HEK293 (cell line): ENCODE measurements at regions not wholly inside any gene's neighbourhood (a gene's known extent, or its start where the extent isn't known, plus 50 kb on each side); places are given as distances from the start of the nearest gene placed in this dataset.

ENCODE experiments used
- CTCF ChIA-PET: fragments of 350-600 bp; formaldehyde crosslinking; extraction: SDS; loops from one replicate; lab custom pipeline; 2021; ENCODE audit warnings: antibody characterized with exemption; lab: Yijun Ruan, JAX
- POLR2A ChIA-PET: fragments of 300-600 bp; formaldehyde crosslinking; extraction: SDS; loops from one replicate; lab custom pipeline; 2020; ENCODE audit warnings: antibody characterized with exemption, inconsistent platforms; lab: Yijun Ruan, JAX
- H3K27ac ChIP-seq: fragments of 200-500 bp; sonication (Bioruptor generic); 2 replicates; pipeline ENCODE4 v1.5.1; 2014; ENCODE audit warnings: low read depth, low read length, control low read depth, inconsistent platforms; ENCODE audit errors: extremely low read depth
- H3K36me3 ChIP-seq, 2 experiments: fragments of 200-500 bp in 1 of 2; sonication (Bioruptor generic) in 1 of 2; 1 replicate in 1 of 2; 2 replicates in 1 of 2; pipeline ENCODE4 v1.5.1; 2014 to 2017; ENCODE audit warnings: inconsistent platforms in 2 of 2, low read length in 2 of 2; ENCODE audit not compliant: control insufficient read depth in 2 of 2, insufficient read depth in 1 of 2
- H3K4me1 ChIP-seq: fragments of 200-500 bp; sonication (Bioruptor generic); 2 replicates; pipeline ENCODE4 v1.5.1; 2014; ENCODE audit warnings: mild to moderate bottlenecking, low read length, inconsistent platforms; ENCODE audit not compliant: control insufficient read depth, insufficient read depth
- H3K4me3 ChIP-seq: 2 replicates; pipeline ENCODE4 v1.5.1; 2011; ENCODE audit warnings: low read depth, mild to moderate bottlenecking, control low read depth, low read length, moderate library complexity
- H3K9me3 ChIP-seq: fragments of 200-500 bp; sonication (Bioruptor generic); 2 replicates; pipeline ENCODE4 v1.5.1; 2014; ENCODE audit warnings: low read depth, low read length, inconsistent platforms; ENCODE audit not compliant: control insufficient read depth, insufficient read depth
- BCL11A ChIP-seq: fragments of 450-650 bp; formaldehyde crosslinking; IDR thresholded peaks from 2 replicates; pipeline ENCODE4 v1.5.1; 2016; ENCODE audit warnings: low read depth, missing biosample characterization, missing genetic modification characterization
- GFI1B ChIP-seq: fragments of 450-650 bp; formaldehyde crosslinking; IDR thresholded peaks from 2 replicates; pipeline ENCODE4 v1.5.1; 2016; ENCODE audit warnings: missing biosample characterization, missing genetic modification characterization
- KLF1 ChIP-seq: fragments of 450-650 bp; formaldehyde crosslinking; IDR thresholded peaks from 2 replicates; pipeline ENCODE4 v1.5.1; 2016; ENCODE audit warnings: missing biosample characterization, missing genetic modification characterization
- KLF8 ChIP-seq: fragments of 450-650 bp; formaldehyde crosslinking; IDR thresholded peaks from 2 replicates; pipeline ENCODE4 v1.5.1; 2016; ENCODE audit warnings: missing biosample characterization, missing genetic modification characterization
- KLF9 ChIP-seq: fragments of 450-650 bp; formaldehyde crosslinking; IDR thresholded peaks from 2 replicates; pipeline ENCODE4 v1.5.1; 2016; ENCODE audit warnings: missing biosample characterization, missing genetic modification characterization, low read depth
- PRDM1 ChIP-seq: fragments of 450-650 bp; formaldehyde crosslinking; IDR thresholded peaks from 2 replicates; pipeline ENCODE4; 2016; ENCODE audit warnings: missing biosample characterization, missing genetic modification characterization
- ZBTB17 ChIP-seq: fragments of 450-650 bp; formaldehyde crosslinking; IDR thresholded peaks from 2 replicates; pipeline ENCODE4 v1.5.1; 2016; ENCODE audit warnings: missing biosample characterization, missing genetic modification characterization
- ZBTB21 ChIP-seq: fragments of 450-650 bp; formaldehyde crosslinking; IDR thresholded peaks from 2 replicates; pipeline ENCODE4 v1.5.1; 2017; ENCODE audit warnings: missing biosample characterization, missing genetic modification characterization
- ZNF214 ChIP-seq: fragments of 450-650 bp; formaldehyde crosslinking; IDR thresholded peaks from 2 replicates; pipeline ENCODE4 v1.5.1; 2017; ENCODE audit warnings: missing biosample characterization, mild to moderate bottlenecking, missing genetic modification characterization, borderline replicate concordance
- ZNF23 ChIP-seq: fragments of 450-650 bp; formaldehyde crosslinking; IDR thresholded peaks from 2 replicates; pipeline ENCODE4 v1.5.1; 2016; ENCODE audit warnings: missing biosample characterization, missing genetic modification characterization, borderline replicate concordance
- ZNF354C ChIP-seq: fragments of 450-650 bp; formaldehyde crosslinking; IDR thresholded peaks from 2 replicates; pipeline ENCODE4 v1.5.1; 2016; ENCODE audit warnings: missing biosample characterization, missing genetic modification characterization, low read depth, borderline replicate concordance
- ZNF549 ChIP-seq: fragments of 450-650 bp; IDR thresholded peaks from 2 replicates; pipeline ENCODE4 v1.5.1; 2018; ENCODE audit warnings: missing biosample characterization, missing genetic modification characterization, mild to moderate bottlenecking, inconsistent platforms, moderate library complexity
- ZNF571 ChIP-seq: fragments of 450-650 bp; formaldehyde crosslinking; IDR thresholded peaks from 2 replicates; pipeline ENCODE4 v1.5.0; 2017; ENCODE audit warnings: missing biosample characterization, missing genetic modification characterization
- ZNF585B ChIP-seq: fragments of 450-650 bp; formaldehyde crosslinking; IDR thresholded peaks from 2 replicates; pipeline ENCODE4 v1.5.1; 2016; ENCODE audit warnings: missing biosample characterization, missing genetic modification characterization
- ZNF624 ChIP-seq: fragments of 450-650 bp; formaldehyde crosslinking; IDR thresholded peaks from 2 replicates; pipeline ENCODE4 v1.5.1; 2017; ENCODE audit warnings: missing biosample characterization, missing genetic modification characterization
- ZNF639 ChIP-seq: fragments of 450-650 bp; formaldehyde crosslinking; IDR thresholded peaks from 2 replicates; pipeline ENCODE4 v1.5.1; 2016; ENCODE audit warnings: missing biosample characterization, missing genetic modification characterization
- ZNF692 ChIP-seq: fragments of 450-650 bp; formaldehyde crosslinking; IDR thresholded peaks from 2 replicates; pipeline ENCODE4 v1.5.1; 2016; ENCODE audit warnings: missing biosample characterization, missing genetic modification characterization
- ZNF701 ChIP-seq: fragments of 450-650 bp; formaldehyde crosslinking; IDR thresholded peaks from 2 replicates; pipeline ENCODE4 v1.5.1; 2016; ENCODE audit warnings: missing biosample characterization, missing genetic modification characterization
- TF ChIP-seq, protein P1 (sequence below): fragments of 450-650 bp; formaldehyde crosslinking; IDR thresholded peaks from 2 replicates; pipeline ENCODE4 v1.5.1; 2016; ENCODE audit warnings: missing biosample characterization, missing genetic modification characterization
- TF ChIP-seq, protein P2 (sequence below): fragments of 450-650 bp; formaldehyde crosslinking; IDR thresholded peaks from 2 replicates; pipeline ENCODE4 v1.5.1; 2016; ENCODE audit warnings: missing biosample characterization, missing genetic modification characterization
- TF ChIP-seq, protein P3 (sequence below): sonication (generic); formaldehyde crosslinking; IDR thresholded peaks from 2 replicates; pipeline ENCODE4 v1.8.1; 2022; ENCODE audit warnings: mild to moderate bottlenecking, moderate library complexity, missing genetic modification reagents
- TF ChIP-seq, protein P4 (sequence below): fragments of 450-650 bp; formaldehyde crosslinking; IDR thresholded peaks from 2 replicates; pipeline ENCODE4 v1.5.1; 2016; ENCODE audit warnings: missing biosample characterization, missing genetic modification characterization, borderline replicate concordance
- TF ChIP-seq, protein P5 (sequence below): fragments of 450-650 bp; formaldehyde crosslinking; IDR thresholded peaks from 2 replicates; pipeline ENCODE4 v1.5.1; 2016; ENCODE audit warnings: missing biosample characterization, missing genetic modification characterization

GRCh38 chr3:1903111-1903510 lies 195.6 kb upstream of the CNTN4 start:
- Histone ChIP-seq H3K4me1 (no peaks in the 10 kb centered on the region), H3K36me3 (no peaks in the 10 kb centered on the region), H3K9me3 (no peaks in the 10 kb centered on the region), H3K27ac (no peak overlapping the region), H3K4me3 (no peak overlapping the region)
- ChIA-PET CTCF (no interaction called here), POLR2A (no interaction called here)
- TF ChIP-seq ZNF692 (no peak), ZNF585B (tag by site-specific recombination) (no peak), ZNF639 (tag by site-specific recombination) (no peak), ZNF571 (tag by site-specific recombination) (no peak), KLF9 (no peak), KLF1 (tag by site-specific recombination) (no peak), KLF8 (tag by site-specific recombination) (no peak), ZNF214 (tag by site-specific recombination) (no peak), PRDM1 (tag by site-specific recombination) (no peak), ZBTB21 (tag by site-specific recombination) (no peak), ZNF549 (tag by site-specific recombination) (no peak)
- TF ChIP-seq, protein P1, sequence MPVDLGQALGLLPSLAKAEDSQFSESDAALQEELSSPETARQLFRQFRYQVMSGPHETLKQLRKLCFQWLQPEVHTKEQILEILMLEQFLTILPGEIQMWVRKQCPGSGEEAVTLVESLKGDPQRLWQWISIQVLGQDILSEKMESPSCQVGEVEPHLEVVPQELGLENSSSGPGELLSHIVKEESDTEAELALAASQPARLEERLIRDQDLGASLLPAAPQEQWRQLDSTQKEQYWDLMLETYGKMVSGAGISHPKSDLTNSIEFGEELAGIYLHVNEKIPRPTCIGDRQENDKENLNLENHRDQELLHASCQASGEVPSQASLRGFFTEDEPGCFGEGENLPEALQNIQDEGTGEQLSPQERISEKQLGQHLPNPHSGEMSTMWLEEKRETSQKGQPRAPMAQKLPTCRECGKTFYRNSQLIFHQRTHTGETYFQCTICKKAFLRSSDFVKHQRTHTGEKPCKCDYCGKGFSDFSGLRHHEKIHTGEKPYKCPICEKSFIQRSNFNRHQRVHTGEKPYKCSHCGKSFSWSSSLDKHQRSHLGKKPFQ (tag by site-specific recombination) = no peak
- TF ChIP-seq, protein P2, sequence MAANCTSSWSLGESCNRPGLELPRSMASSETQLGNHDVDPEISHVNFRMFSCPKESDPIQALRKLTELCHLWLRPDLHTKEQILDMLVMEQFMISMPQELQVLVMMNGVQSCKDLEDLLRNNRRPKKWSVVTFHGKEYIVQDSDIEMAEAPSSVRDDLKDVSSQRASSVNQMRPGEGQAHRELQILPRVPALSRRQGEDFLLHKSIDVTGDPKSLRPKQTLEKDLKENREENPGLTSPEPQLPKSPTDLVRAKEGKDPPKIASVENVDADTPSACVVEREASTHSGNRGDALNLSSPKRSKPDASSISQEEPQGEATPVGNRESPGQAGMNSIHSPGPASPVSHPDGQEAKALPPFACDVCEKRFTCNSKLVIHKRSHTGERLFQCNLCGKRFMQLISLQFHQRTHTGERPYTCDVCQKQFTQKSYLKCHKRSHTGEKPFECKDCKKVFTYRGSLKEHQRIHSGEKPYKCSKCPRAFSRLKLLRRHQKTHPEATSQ (tag by site-specific recombination) = no peak
- TF ChIP-seq, protein P3, sequence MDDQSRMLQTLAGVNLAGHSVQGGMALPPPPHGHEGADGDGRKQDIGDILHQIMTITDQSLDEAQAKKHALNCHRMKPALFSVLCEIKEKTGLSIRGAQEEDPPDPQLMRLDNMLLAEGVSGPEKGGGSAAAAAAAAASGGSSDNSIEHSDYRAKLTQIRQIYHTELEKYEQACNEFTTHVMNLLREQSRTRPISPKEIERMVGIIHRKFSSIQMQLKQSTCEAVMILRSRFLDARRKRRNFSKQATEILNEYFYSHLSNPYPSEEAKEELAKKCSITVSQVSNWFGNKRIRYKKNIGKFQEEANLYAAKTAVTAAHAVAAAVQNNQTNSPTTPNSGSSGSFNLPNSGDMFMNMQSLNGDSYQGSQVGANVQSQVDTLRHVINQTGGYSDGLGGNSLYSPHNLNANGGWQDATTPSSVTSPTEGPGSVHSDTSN (CRISPR knock-in tag) = no peak

DNA sequence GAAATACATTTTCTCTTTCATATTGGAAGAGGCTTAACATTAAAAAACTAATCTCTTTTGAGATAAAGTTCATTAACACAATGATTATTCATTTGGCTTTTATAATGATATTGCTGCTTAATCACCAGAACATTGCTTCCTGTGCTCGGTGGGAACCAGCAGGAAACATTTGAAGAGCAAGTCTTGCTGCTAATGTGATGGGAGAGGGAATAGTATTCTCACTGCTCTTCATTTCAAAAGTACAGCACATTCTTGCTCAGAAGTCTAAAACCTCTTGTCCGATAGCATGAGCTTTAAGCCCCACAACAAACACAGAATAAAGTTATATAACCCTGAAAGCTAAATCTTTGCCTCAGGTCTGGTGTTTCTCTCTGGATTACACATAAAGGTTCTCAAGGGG lies 190.8 kb upstream of the CNTN4 start:
- no peaks in the 10 kb centered on the region for H3K36me3 ChIP-seq
- ChIA-PET CTCF (no interaction called here), POLR2A (no interaction called here)
- no peak overlapping the region for H3K4me3 ChIP-seq
- TF ChIP-seq ZBTB17 (tag by site-specific recombination) = no peak
- TF ChIP-seq, protein P4, sequence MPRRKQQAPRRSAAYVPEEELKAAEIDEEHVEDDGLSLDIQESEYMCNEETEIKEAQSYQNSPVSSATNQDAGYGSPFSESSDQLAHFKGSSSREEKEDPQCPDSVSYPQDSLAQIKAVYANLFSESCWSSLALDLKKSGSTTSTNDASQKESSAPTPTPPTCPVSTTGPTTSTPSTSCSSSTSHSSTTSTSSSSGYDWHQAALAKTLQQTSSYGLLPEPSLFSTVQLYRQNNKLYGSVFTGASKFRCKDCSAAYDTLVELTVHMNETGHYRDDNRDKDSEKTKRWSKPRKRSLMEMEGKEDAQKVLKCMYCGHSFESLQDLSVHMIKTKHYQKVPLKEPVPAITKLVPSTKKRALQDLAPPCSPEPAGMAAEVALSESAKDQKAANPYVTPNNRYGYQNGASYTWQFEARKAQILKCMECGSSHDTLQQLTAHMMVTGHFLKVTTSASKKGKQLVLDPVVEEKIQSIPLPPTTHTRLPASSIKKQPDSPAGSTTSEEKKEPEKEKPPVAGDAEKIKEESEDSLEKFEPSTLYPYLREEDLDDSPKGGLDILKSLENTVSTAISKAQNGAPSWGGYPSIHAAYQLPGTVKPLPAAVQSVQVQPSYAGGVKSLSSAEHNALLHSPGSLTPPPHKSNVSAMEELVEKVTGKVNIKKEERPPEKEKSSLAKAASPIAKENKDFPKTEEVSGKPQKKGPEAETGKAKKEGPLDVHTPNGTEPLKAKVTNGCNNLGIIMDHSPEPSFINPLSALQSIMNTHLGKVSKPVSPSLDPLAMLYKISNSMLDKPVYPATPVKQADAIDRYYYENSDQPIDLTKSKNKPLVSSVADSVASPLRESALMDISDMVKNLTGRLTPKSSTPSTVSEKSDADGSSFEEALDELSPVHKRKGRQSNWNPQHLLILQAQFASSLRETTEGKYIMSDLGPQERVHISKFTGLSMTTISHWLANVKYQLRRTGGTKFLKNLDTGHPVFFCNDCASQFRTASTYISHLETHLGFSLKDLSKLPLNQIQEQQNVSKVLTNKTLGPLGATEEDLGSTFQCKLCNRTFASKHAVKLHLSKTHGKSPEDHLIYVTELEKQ (tag by site-specific recombination) = no peak
- no peak for TF ChIP-seq ZNF701 (tag by site-specific recombination)
- TF ChIP-seq ZNF354C (tag by site-specific recombination) = no peak
- TF ChIP-seq, protein P5, sequence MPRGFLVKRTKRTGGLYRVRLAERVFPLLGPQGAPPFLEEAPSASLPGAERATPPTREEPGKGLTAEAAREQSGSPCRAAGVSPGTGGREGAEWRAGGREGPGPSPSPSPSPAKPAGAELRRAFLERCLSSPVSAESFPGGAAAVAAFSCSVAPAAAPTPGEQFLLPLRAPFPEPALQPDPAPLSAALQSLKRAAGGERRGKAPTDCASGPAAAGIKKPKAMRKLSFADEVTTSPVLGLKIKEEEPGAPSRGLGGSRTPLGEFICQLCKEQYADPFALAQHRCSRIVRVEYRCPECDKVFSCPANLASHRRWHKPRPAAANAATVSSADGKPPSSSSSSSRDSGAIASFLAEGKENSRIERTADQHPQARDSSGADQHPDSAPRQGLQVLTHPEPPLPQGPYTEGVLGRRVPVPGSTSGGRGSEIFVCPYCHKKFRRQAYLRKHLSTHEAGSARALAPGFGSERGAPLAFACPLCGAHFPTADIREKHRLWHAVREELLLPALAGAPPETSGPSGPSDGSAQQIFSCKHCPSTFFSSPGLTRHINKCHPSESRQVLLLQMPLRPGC (tag by site-specific recombination) = no peak
- no peak for TF ChIP-seq ZNF23
- no peak for TF ChIP-seq BCL11A (tag by site-specific recombination)
- no peak for TF ChIP-seq GFI1B
- TF ChIP-seq ZNF624 = no peak
- H3K4me1 ChIP-seq = no peaks in the 10 kb centered on the region
- H3K27ac ChIP-seq = no peak overlapping the region
- H3K9me3 ChIP-seq = no peaks in the 10 kb centered on the region
